ENCODE measurements at regions not wholly inside any gene's neighbourhood (a gene's known extent, or its start where the extent isn't known, plus 50 kb on each side); places are given as distances from the start of the nearest gene placed in this dataset.
"Not testable (repeated sequence)": the region's sequence is repeated elsewhere in the genome, so short reads cannot be mapped to it uniquely, and the experiment has no call there.

DNA sequence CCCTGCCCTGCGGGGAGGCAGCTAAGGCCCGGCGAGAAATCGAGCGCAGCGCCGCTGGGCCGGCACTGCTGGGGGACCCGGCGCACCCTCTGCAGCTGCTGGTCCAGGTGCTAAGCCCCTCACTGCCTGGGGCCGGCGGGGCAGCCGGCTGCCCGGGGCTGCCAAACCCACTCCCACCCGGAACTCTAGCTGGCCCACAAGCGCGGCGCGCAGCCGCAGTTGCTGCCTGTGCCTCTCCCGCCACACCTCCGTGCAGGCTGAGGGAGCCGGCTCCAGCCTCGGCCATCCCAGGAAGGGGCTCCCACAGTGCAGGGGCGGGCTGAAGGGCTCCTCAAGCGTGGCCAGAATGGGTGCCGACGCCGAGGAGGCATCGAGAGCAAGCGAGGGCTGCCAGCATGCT, 249.9 kb downstream of the FGF9 start:
- not testable (repeated sequence) for DNase-seq

- DNase-seq, result no peak
These were observed 254.1 kb downstream of the FGF9 start for GRCh38 chr13:21924958-21925357.

GRCh38 chr13:21925720-21926119, 254.8 kb downstream of the FGF9 start:
- DNase-seq, result peak; percentile 23

DNA sequence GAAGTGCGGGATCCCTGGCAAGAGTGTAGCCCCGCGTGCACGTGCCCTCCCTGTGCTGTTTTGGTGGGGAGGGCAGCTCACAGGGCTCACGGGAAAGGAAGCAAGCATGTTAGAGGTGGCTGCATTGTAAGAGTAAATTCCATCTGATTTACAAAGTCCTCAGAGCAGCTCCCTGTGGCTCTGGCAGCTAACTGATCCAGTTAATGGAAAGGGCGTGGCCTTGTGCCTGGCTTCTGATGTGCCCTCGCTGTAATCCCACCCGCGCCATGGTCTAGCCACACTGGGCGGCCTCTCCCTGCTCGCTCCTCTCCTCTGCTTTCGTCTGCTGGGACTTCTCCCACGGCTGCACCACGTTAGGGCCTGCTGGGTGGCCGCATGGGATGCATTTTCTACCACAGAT, 258.5 kb downstream of the FGF9 start:
- peak; percentile 46 for DNase-seq

DNA sequence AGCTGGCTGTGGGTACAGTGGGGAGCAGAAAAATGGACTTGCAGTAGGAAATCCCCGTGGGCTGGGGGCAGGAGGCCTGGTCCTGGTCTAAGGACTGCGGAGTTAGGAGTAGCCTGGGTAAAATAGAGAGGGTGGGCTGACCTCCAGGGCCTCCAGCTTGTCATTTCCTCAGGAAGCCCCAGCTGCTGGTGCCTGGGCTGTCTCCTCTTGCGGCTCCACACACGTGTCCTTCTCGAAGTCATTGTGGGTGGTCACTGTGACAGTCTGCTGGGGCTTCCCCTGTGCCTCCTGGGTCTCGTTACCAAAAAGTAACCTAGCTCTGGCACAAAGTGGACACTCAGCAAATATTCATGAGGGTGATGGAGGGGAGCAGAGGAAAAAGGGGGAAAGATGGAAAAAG, 259.7 kb downstream of the FGF9 start:
- DNase-seq, result no peak

DNA sequence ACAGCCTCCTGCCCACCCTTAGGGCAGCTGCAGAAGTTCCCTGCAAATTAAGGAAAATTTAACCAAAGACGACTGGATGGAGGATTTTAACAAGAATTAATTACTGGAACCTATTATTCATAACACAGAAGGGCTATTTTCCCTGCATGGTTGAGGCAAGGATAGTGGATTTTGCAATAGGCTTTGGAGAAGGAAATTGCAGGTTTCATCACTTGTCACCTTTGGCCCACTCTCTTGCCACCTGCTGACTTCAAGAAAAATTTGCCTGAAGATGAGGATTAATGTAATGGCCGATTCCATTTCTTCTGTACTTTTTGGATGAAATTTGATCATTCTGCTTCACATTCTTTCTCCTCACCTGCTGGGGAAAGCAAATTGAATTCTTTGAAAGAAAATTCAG, 261.7 kb downstream of the FGF9 start:
- no peak for DNase-seq

- DNase-seq, result no peak
These were observed 262.1 kb downstream of the FGF9 start for GRCh38 chr13:21932996-21933395.

DNA sequence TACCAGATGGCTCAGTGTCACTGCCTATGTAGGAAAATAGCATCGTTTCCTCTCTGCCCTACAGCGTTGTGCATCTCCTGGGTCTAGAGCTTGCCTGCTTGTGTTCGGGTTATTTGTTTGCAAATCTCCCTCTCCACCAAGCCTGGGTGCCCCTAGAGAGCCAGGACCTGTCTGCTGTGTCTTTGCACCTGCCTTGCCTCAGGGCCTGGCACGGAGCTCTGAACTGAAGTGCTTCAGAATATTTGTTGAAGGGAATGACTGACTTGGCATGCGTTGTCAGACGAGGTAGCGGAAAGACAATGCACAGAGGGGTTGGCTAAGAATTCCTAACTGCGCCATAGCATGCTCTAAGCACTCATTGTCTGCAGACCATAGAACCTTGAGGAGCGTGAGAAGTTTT, 263.4 kb downstream of the FGF9 start:
- no peak for DNase-seq

- DNase-seq, result no peak
These were observed 265.8 kb downstream of the FGF9 start for GRCh38 chr13:21936674-21937073.

DNA sequence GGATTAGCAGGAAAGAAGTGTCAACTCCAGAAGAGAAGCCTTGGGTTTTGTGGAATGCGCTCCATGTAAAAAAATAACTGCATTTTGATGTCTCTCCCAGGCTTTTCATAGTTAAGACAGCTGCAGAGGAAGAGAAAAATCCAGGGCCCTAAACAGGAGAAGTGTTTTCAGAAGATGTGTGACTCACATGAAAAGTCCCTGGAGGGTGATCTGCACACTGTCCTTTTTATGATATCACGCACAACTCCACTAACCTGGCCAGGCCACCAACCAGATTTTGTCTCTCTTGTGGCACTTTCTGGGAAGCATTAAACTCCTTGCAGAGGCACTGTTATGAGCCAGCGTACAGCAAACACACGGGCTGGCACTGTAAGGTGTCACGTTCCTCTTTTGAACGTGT, 267.3 kb downstream of the FGF9 start:
- DNase-seq, result no peak

DNA sequence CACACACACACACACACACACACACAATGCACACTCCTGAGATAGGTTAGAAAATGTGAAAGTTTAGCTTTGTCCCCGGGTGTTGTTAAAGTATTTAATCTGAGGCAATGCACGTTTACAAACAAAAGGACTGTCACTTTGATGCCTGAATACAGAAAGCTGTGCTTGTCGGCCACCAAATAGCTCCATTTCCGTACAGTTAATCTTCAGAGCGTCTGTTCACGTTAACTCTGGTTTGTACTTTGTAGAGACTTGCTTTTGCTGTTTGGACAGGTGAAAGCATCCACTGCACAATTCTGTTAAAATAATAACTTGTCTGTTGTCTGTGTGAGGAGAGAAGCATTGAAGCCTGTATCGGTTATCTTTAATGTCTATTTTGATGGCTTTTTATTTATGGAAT, 267.8 kb downstream of the FGF9 start:
- DNase-seq, result no peak

DNA sequence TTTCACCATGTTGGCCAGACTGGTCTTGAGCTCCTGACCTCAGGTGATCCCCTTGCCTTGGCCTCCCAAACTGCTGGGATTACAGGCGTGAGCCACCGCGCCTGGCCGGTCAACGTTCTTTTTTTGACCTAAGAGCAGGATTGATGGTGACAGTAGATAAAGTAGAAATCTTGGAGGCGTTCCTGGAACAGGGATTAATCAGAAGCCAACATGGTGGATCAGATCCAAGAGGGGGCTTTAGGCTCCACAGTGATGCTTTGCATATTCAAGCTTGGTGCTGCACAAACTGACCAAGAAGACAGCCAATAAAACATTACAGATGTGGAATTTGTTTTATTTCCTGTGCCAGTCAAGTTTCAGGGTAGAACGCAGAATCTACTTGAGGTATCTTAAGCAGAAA, 271.2 kb downstream of the FGF9 start:
- no peak for DNase-seq

DNA sequence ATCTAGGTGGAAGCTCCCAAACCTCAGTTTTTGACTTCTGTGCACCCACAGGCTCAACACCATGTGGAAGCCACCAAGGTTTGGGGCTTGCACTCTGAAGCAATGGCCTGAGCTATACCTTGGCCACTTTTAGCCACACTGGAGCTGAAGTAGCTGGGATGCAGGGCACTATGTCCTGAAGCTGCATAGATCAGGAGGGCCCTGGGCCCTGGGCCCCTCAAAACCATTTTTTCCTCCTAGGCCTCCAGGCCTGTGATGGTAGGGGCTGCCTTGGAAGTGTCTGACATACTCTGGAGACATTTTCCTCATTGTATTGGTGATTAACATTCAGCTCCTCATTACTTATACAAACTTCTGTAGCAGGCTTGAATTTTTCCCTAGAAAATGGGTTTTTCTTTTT, 273.7 kb downstream of the FGF9 start:
- no peak for DNase-seq

- no peak for DNase-seq
These were observed 274.3 kb downstream of the FGF9 start for GRCh38 chr13:21945195-21945594.

DNA sequence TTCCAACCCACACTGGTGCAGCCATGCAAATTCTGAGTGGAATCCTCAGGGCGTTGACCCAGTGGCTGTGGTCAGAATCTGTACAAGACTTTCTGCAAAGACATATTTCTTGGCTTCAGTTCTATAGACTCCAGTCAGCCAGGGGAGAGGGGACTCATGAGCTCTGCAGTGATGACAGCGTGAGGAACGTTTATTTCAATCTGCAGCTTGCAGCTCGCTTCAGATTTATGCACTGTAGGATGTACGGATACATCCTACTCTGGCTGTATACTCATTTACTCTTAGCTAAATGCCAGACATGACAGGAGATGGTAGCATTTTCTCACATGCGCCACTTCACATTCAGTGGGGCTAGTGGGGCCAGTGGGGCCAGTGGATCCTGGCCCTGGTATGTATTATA, 276.1 kb downstream of the FGF9 start:
- no peak for DNase-seq

- DNase-seq, result no peak
These were observed 278.0 kb downstream of the FGF9 start for GRCh38 chr13:21948769-21949474.

- DNase-seq, result no peak
These were observed 279.1 kb downstream of the FGF9 start for GRCh38 chr13:21949818-21950429.

DNA sequence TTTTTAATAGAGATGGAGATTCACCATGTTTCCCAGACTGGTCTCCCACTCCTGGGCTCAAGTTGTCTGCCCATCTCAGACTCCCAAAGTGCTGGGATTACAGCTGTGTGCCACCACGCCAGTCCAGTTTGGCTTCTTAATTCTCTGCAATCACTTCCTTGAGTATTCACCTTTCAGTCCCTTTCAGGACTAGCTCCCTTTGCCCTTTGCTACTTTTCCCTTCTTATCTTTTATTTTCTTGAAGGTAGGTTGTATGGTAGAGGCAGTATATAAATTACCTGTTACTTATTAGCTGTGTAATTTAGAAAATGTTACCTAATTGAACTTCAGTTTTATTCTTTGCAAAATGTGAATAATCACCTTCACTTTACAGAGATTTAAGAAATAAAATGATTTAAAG, 285.8 kb downstream of the FGF9 start:
- DNase-seq, result no peak

GRCh38 chr13:21957833-21958232, 287.0 kb downstream of the FGF9 start:
- DNase-seq, result no peak

DNA sequence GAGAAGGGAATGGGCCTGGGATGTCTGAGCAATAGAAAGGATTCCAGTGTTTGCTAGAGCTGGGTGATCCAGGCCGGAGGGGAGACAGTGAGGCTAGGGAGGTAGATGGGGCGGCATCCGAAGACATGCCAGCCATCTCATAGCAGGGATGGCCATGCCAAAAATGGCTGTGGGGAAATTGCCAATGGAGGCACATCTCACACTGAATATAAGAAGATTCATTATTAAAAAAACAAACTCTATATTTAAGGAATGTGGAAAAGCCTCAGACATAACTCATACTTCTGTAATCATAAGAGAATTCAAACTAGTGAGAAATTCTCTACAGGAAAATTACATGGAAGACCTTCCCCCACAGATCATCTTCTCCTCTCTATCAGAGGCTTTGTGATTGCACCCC, 289.2 kb downstream of the FGF9 start:
- no peak for DNase-seq

GRCh38 chr13:21964686-21965085, 293.8 kb downstream of the FGF9 start:
- no peak for DNase-seq

- DNase-seq, result no peak
These were observed 294.2 kb downstream of the FGF9 start for GRCh38 chr13:21965095-21965494.

GRCh38 chr13:21966014-21966413, 295.1 kb downstream of the FGF9 start:
- DNase-seq, result no peak

- no peak for DNase-seq
These were observed 297.0 kb downstream of the FGF9 start for GRCh38 chr13:21967871-21968270.

DNA sequence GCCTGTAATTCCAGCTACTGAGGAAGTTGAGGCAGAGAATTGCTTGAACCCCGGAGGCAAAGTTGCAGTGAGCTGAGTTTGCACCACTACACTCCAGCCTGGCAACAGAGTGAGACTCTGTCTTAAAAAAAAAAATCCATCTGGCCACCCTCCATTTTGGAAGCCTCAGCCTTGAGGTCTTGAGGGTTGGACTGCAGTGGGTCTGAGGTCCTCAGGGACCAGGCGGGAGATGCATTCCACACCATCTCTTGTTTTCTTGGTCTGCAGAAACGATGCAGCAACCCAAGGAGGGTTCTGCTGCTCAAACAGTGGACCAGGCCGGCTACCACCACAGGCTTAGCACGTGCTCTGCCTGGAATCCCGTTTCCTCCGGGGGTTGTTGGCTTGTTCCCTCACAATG, 299.3 kb downstream of the FGF9 start:
- no peak for DNase-seq
